ENCODE measurements at regions not wholly inside any gene's neighbourhood (a gene's known extent, or its start where the extent isn't known, plus 50 kb on each side); places are given as distances from the start of the nearest gene placed in this dataset.

DNA sequence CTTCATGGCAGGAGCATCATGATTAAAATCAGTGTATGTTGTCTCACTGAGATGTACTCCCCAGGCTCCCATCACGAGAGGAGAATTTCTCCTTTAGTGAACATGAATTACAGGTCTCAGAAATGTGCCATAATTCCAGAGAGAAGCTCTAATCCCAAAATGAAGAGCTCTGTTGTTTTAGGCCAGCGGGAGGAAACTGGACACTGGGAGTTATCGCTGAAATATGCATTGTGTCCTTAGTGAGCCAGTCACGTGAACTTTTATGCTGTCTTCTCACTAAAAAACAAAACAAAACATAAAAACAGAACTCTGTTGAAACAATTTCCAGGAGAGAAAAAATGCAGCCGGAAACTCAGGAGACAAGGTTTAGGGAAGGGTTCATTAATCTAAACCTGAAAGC is 315.7 kb upstream of the NT5E start:
- Mint-ChIP-seq H3K4me3 (ENCODE audit: unreplicated experiment) (no peak overlapping the region), H3K27ac (ENCODE audit: unreplicated experiment) (no peak overlapping the region), H3K9me3 (ENCODE audit: unreplicated experiment) (no peaks in the 10 kb centered on the region), H3K4me1 (ENCODE audit: low read depth, unreplicated experiment) (no peaks in the 10 kb centered on the region), H3K36me3 (ENCODE audit: low read depth, unreplicated experiment) (no peaks in the 10 kb centered on the region), H3K27me3 (ENCODE audit: low read depth, unreplicated experiment) (peaks cover 6% of the 10 kb centered on the region)
- H3K9me3 ChIP-seq (ENCODE audit: insufficient read depth, low read depth, low read length) = no peaks in the 10 kb centered on the region
- no peak for DNase-seq (ENCODE audit: low read depth)
- no peaks in the 10 kb centered on the region for H4K20me1 ChIP-seq (ENCODE audit: insufficient read depth, low read length)
- no peak overlapping the region for H3K9ac ChIP-seq (ENCODE audit: low read length)
- TF ChIP-seq, protein P1, sequence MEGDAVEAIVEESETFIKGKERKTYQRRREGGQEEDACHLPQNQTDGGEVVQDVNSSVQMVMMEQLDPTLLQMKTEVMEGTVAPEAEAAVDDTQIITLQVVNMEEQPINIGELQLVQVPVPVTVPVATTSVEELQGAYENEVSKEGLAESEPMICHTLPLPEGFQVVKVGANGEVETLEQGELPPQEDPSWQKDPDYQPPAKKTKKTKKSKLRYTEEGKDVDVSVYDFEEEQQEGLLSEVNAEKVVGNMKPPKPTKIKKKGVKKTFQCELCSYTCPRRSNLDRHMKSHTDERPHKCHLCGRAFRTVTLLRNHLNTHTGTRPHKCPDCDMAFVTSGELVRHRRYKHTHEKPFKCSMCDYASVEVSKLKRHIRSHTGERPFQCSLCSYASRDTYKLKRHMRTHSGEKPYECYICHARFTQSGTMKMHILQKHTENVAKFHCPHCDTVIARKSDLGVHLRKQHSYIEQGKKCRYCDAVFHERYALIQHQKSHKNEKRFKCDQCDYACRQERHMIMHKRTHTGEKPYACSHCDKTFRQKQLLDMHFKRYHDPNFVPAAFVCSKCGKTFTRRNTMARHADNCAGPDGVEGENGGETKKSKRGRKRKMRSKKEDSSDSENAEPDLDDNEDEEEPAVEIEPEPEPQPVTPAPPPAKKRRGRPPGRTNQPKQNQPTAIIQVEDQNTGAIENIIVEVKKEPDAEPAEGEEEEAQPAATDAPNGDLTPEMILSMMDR (IDR thresholded peaks at IDR 0.05; ENCODE audit: insufficient read depth, low read depth, low read length) = no peak
- no peak for TF ChIP-seq EZH2 (IDR thresholded peaks at IDR 0.05; ENCODE audit: insufficient read depth, low read length)
- peak; percentile 20 for FAIRE-seq
- no peak overlapping the region for H3K4me2 ChIP-seq (ENCODE audit: low read length)
- no peaks in the 10 kb centered on the region for H3K27me3 ChIP-seq (ENCODE audit: insufficient read depth, low read length)
- no peaks in the 10 kb centered on the region for H3K36me3 ChIP-seq (ENCODE audit: insufficient read depth, low read length)
- no peak overlapping the region for H2AFZ ChIP-seq (ENCODE audit: low read depth, low read length)
- no peaks in the 10 kb centered on the region for H3K4me1 ChIP-seq (ENCODE audit: insufficient read depth, low read length)
- H3K27ac ChIP-seq (ENCODE audit: low read depth, low read length) = no peak overlapping the region
- no peaks in the 10 kb centered on the region for H3K79me2 ChIP-seq (ENCODE audit: insufficient read depth, low read length)
- no peak overlapping the region for H3K4me3 ChIP-seq (ENCODE audit: insufficient read depth, low read depth, low read length)

DNA sequence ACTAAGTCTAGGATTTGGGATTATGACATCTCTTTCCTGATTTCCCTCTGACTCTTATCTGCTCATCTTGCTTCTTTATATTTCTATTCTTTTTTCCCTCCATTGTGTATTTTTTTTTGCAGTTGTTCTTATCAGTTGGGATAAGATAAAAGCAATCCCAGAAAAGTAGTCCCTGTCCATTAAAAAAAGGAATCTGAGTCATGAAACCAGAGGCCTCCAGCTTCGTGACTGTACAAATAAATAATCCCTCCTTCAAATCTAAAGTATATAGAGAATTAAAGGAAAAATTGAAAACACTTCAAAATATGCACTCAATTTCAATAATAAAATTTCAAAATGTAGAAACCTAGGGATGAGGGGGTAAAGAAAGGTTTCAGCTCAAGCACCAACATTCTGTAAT is 317.8 kb upstream of the NT5E start:
- H4K20me1 ChIP-seq (ENCODE audit: insufficient read depth, low read length) = no peaks in the 10 kb centered on the region
- H3K27me3 ChIP-seq (ENCODE audit: insufficient read depth, low read length) = no peaks in the 10 kb centered on the region
- Mint-ChIP-seq H3K4me1 (ENCODE audit: low read depth, unreplicated experiment) (no peaks in the 10 kb centered on the region), H3K36me3 (ENCODE audit: low read depth, unreplicated experiment) (no peaks in the 10 kb centered on the region), H3K4me3 (ENCODE audit: unreplicated experiment) (no peak overlapping the region), H3K27me3 (ENCODE audit: low read depth, unreplicated experiment) (peaks cover 4% of the 10 kb centered on the region), H3K27ac (ENCODE audit: unreplicated experiment) (no peak overlapping the region), H3K9me3 (ENCODE audit: unreplicated experiment) (no peaks in the 10 kb centered on the region)
- FAIRE-seq (no peak), DNase-seq (ENCODE audit: low read depth) (no peak)
- H3K9ac ChIP-seq (ENCODE audit: low read length) = no peak overlapping the region
- H3K4me2 ChIP-seq (ENCODE audit: low read length) = no peak overlapping the region
- no peaks in the 10 kb centered on the region for H3K4me1 ChIP-seq (ENCODE audit: insufficient read depth, low read length)
- TF ChIP-seq EZH2 (IDR thresholded peaks at IDR 0.05; ENCODE audit: insufficient read depth, low read length) = no peak
- TF ChIP-seq, protein P1 (IDR thresholded peaks at IDR 0.05; ENCODE audit: insufficient read depth, low read depth, low read length) = no peak
- H3K4me3 ChIP-seq (ENCODE audit: insufficient read depth, low read depth, low read length) = no peak overlapping the region
- no peaks in the 10 kb centered on the region for H3K36me3 ChIP-seq (ENCODE audit: insufficient read depth, low read length)
- no peaks in the 10 kb centered on the region for H3K9me3 ChIP-seq (ENCODE audit: insufficient read depth, low read depth, low read length)
- H3K79me2 ChIP-seq (ENCODE audit: insufficient read depth, low read length) = no peaks in the 10 kb centered on the region
- H3K27ac ChIP-seq (ENCODE audit: low read depth, low read length) = no peak overlapping the region
- H2AFZ ChIP-seq (ENCODE audit: low read depth, low read length) = no peak overlapping the region

DNA sequence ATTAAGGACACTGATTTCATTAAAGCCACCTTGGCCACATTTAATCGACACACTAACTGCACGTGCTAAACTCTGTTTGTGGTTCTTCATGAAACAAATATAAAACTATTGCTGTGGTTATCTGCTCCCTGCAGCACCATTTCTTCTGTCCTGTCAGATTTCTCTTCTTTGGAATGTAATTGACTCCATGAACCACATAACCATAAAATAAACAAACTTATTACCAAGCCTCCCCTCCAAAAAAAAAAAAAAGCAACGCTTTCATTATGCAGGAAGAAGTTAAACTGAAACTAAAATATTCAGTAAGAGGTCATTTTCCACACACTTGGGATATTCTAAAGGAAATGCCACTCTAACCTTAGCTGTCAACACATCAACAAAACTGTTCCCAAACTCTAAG is 319.1 kb upstream of the NT5E start:
- H3K9ac ChIP-seq (ENCODE audit: low read length) = no peak overlapping the region
- TF ChIP-seq, protein P1 (IDR thresholded peaks at IDR 0.05; ENCODE audit: insufficient read depth, low read depth, low read length) = no peak
- Mint-ChIP-seq H3K4me3 (ENCODE audit: unreplicated experiment) (no peak overlapping the region), H3K9me3 (ENCODE audit: unreplicated experiment) (no peaks in the 10 kb centered on the region), H3K4me1 (ENCODE audit: low read depth, unreplicated experiment) (no peaks in the 10 kb centered on the region), H3K27me3 (ENCODE audit: low read depth, unreplicated experiment) (peaks cover 6% of the 10 kb centered on the region), H3K36me3 (ENCODE audit: low read depth, unreplicated experiment) (no peaks in the 10 kb centered on the region), H3K27ac (ENCODE audit: unreplicated experiment) (no peak overlapping the region)
- H3K36me3 ChIP-seq (ENCODE audit: insufficient read depth, low read length) = no peaks in the 10 kb centered on the region
- H3K4me2 ChIP-seq (ENCODE audit: low read length) = no peak overlapping the region
- no peaks in the 10 kb centered on the region for H3K79me2 ChIP-seq (ENCODE audit: insufficient read depth, low read length)
- H3K27ac ChIP-seq (ENCODE audit: low read depth, low read length) = no peak overlapping the region
- DNase-seq (ENCODE audit: low read depth) (no peak), FAIRE-seq (no peak)
- H3K27me3 ChIP-seq (ENCODE audit: insufficient read depth, low read length) = no peaks in the 10 kb centered on the region
- no peaks in the 10 kb centered on the region for H3K9me3 ChIP-seq (ENCODE audit: insufficient read depth, low read depth, low read length)
- H3K4me3 ChIP-seq (ENCODE audit: insufficient read depth, low read depth, low read length) = no peak overlapping the region
- H3K4me1 ChIP-seq (ENCODE audit: insufficient read depth, low read length) = no peaks in the 10 kb centered on the region
- H4K20me1 ChIP-seq (ENCODE audit: insufficient read depth, low read length) = no peaks in the 10 kb centered on the region
- no peak overlapping the region for H2AFZ ChIP-seq (ENCODE audit: low read depth, low read length)
